ENCODE measurements at regions not wholly inside any gene's neighbourhood (a gene's known extent, or its start where the extent isn't known, plus 50 kb on each side); places are given as distances from the start of the nearest gene placed in this dataset.

- DNase-seq (ENCODE audit: low spot score): no peak
- no peaks in the 10 kb centered on the region for H3K27me3 ChIP-seq
- H3K4me2 ChIP-seq: no peak overlapping the region
- H3K9me2 ChIP-seq (replicated peaks; ENCODE audit: insufficient read depth): no peaks in the 10 kb centered on the region
- H3K79me2 ChIP-seq: no peaks in the 10 kb centered on the region
- H3K9me3 ChIP-seq (ENCODE audit: low read depth): no peaks in the 10 kb centered on the region
- no peak overlapping the region for H3K4me3 ChIP-seq
- H4K20me1 ChIP-seq (ENCODE audit: insufficient read depth, poor library complexity, severe bottlenecking): no peaks in the 10 kb centered on the region
- TF ChIP-seq, protein P1, sequence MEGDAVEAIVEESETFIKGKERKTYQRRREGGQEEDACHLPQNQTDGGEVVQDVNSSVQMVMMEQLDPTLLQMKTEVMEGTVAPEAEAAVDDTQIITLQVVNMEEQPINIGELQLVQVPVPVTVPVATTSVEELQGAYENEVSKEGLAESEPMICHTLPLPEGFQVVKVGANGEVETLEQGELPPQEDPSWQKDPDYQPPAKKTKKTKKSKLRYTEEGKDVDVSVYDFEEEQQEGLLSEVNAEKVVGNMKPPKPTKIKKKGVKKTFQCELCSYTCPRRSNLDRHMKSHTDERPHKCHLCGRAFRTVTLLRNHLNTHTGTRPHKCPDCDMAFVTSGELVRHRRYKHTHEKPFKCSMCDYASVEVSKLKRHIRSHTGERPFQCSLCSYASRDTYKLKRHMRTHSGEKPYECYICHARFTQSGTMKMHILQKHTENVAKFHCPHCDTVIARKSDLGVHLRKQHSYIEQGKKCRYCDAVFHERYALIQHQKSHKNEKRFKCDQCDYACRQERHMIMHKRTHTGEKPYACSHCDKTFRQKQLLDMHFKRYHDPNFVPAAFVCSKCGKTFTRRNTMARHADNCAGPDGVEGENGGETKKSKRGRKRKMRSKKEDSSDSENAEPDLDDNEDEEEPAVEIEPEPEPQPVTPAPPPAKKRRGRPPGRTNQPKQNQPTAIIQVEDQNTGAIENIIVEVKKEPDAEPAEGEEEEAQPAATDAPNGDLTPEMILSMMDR (IDR thresholded peaks at IDR 0.05; ENCODE audit: poor library complexity): no peak
- no peak for TF ChIP-seq EZH2phosphoT487 (IDR thresholded peaks at IDR 0.05; ENCODE audit: low read depth, severe bottlenecking, unreplicated experiment)
- no peak for TF ChIP-seq EZH2 (IDR thresholded peaks at IDR 0.05; ENCODE audit: borderline replicate concordance)
- H3K4me1 ChIP-seq (ENCODE audit: insufficient read depth): no peaks in the 10 kb centered on the region
- no peak overlapping the region for H3K27ac ChIP-seq
- H2AFZ ChIP-seq: no peak overlapping the region
- 87% methylated on average over 8 of the region's 8 CpGs for WGBS (ENCODE audit: low lambda C conversion rate, missing lambda C conversion rate)
- no peaks in the 10 kb centered on the region for H3K36me3 ChIP-seq (replicated peaks; ENCODE audit: insufficient read depth, low read depth)
Observed at GRCh38 chr18:71115261-71115660, 826.4 kb downstream of the SOCS6 start.

DNA sequence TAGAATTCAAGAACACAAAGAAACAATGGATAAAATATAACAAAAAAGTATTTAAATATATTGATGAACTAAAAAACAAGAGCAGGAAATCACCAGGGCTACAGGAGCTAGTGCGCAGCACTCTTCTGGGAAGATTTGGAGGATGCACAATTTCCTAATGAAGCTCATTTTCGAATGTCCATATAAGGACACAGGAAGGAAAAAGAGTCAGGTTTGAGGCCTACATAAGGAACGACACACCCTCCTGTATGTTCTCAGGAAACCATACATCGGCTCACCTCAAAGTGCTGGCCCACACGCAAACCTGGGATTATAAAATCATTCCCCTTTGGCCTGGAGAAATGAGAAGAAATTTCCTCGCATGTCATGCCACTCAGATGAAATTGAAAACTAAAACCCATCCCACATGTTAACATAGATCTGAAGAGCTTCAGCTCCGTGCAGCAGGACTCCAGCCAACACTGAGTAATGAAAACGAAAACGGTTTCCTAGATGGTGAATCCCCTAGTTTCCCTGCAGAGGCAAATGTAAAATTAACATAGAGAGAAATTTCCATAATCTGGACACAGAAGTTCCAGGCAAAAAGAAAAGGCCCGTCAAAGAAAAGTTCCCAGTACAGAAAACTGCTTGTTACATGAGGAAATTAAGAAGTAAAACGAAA, 825.8 kb downstream of the SOCS6 start:
- Histone ChIP-seq H3K36me3 (replicated peaks; ENCODE audit: insufficient read depth, low read depth) (no peaks in the 10 kb centered on the region), H3K27me3 (no peaks in the 10 kb centered on the region), H3K9me2 (replicated peaks; ENCODE audit: insufficient read depth) (no peaks in the 10 kb centered on the region), H3K4me1 (ENCODE audit: insufficient read depth) (no peaks in the 10 kb centered on the region), H3K27ac (no peak overlapping the region), H3K79me2 (no peaks in the 10 kb centered on the region), H2AFZ (no peak overlapping the region), H3K4me3 (no peak overlapping the region), H4K20me1 (ENCODE audit: insufficient read depth, poor library complexity, severe bottlenecking) (no peaks in the 10 kb centered on the region), H3K9me3 (ENCODE audit: low read depth) (no peaks in the 10 kb centered on the region), H3K4me2 (no peak overlapping the region)
- DNase-seq (ENCODE audit: low spot score): no peak
- WGBS (ENCODE audit: low lambda C conversion rate, missing lambda C conversion rate): 87% methylated on average over 11 of the region's 11 CpGs
- TF ChIP-seq, protein P1 (IDR thresholded peaks at IDR 0.05; ENCODE audit: poor library complexity): no peak
- TF ChIP-seq EZH2phosphoT487 (IDR thresholded peaks at IDR 0.05; ENCODE audit: low read depth, severe bottlenecking, unreplicated experiment) (no peak), EZH2 (IDR thresholded peaks at IDR 0.05; ENCODE audit: borderline replicate concordance) (no peak)

DNA sequence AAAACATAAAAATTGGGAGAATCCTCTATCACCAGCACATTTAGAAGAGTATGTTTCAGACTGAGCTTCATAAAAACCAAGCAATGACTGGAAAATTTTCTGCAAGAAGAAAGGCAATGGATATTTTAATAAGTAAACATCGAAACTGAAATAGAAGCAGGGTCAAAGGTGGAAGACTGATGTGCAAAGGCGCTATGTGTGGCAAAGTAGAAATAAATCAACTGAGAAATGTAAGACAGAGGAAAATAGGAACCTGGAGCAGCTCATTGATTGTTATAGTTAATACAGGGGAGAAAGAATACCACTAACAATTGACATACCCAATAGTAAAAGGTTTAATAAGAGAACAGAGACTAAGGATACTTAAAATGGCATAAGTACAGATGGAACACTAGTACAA, 818.4 kb downstream of the SOCS6 start:
- H3K9me3 ChIP-seq (ENCODE audit: low read depth): no peaks in the 10 kb centered on the region
- no peaks in the 10 kb centered on the region for H3K36me3 ChIP-seq (replicated peaks; ENCODE audit: insufficient read depth, low read depth)
- H2AFZ ChIP-seq: no peak overlapping the region
- H3K4me2 ChIP-seq: no peak overlapping the region
- no peaks in the 10 kb centered on the region for H3K27me3 ChIP-seq
- H3K27ac ChIP-seq: no peak overlapping the region
- no peaks in the 10 kb centered on the region for H3K4me1 ChIP-seq (ENCODE audit: insufficient read depth)
- no peaks in the 10 kb centered on the region for H4K20me1 ChIP-seq (ENCODE audit: insufficient read depth, poor library complexity, severe bottlenecking)
- no peak overlapping the region for H3K4me3 ChIP-seq
- H3K79me2 ChIP-seq: no peaks in the 10 kb centered on the region
- no peaks in the 10 kb centered on the region for H3K9me2 ChIP-seq (replicated peaks; ENCODE audit: insufficient read depth)
- DNase-seq (ENCODE audit: low spot score): no peak
- WGBS (ENCODE audit: low lambda C conversion rate, missing lambda C conversion rate): 71% methylated on average over 2 of the region's 2 CpGs
- TF ChIP-seq EZH2phosphoT487 (IDR thresholded peaks at IDR 0.05; ENCODE audit: low read depth, severe bottlenecking, unreplicated experiment) (no peak), EZH2 (IDR thresholded peaks at IDR 0.05; ENCODE audit: borderline replicate concordance) (no peak)
- TF ChIP-seq, protein P1 (IDR thresholded peaks at IDR 0.05; ENCODE audit: poor library complexity): no peak
